Activated T-cell treated with anti-CD3 and anti-CD28 coated beads, Interleukin-2, amount 50 U/mL, for 48 hours (primary cell): ENCODE measurements at regions not wholly inside any gene's neighbourhood (a gene's known extent, or its start where the extent isn't known, plus 50 kb on each side); places are given as distances from the start of the nearest gene placed in this dataset.
"Not testable (repeated sequence)": the region's sequence is repeated elsewhere in the genome, so short reads cannot be mapped to it uniquely, and the experiment has no call there.

ENCODE experiments used
- DNase-seq, 2 experiments: peaks; one replicate each; pipeline ENCODE4 v3.0.0-alpha.2; 2020

DNA sequence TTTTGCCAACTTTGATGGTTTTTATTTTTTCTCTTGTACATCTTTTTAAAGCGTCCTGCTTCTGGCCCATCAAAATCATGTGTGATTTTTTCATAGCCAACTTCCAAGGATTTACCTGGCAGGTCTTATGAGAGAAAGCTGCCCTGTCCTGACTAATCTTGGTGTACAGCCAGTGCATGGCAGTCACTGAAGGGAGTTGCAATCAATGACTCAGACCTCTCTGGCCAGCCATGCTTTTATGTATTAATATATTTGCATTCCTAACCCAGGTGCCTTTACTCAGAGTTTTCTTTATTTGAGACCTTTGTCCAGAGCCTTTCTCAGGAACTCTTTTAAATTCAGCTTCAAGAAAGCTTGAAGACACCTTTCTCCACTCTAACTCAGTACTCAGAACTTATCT, 691.5 kb upstream of the HTR2C start:
- no peak for DNase-seq

DNA sequence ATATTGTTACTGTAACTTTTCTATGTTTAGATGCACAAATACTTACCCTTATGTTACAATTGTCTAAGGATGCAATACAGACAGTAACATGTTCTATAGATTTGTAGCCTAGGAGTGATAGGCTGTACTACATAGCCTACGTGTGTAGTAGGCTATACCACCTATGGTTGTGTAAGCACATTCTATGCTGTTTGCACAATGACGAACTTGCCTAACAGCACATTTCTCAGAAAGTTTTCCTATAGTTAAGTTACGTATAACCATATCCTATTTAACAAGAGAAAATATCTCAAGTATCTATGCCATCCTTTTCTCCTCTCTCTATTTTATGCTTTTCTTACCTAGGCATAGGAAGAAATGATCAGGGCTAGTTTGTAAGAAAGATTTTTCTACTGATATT, 710.8 kb upstream of the HTR2C start:
- DNase-seq, result no peak

DNA sequence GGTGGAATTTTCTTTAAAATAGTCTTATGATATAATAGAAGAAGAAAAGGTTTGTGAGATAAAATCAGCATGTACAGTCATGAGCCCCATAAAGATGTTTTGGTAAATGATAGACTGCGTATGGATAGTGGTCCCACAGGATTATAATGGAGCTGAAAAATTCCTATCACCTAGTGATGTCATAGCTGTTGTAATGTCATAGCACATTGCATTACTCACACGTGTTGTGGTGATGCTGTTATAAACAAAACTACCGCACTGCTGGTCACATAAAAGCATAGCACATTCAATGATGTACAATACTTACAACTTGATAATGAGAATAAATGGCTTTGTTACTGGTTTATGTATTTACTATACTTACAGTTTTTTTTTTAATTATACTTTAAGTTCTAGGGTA, 715.2 kb upstream of the HTR2C start:
- DNase-seq, result no peak

GRCh38 chrX:113868177-113868576, 715.7 kb upstream of the HTR2C start:
- DNase-seq, result no peak

GRCh38 chrX:113849408-113849807, 734.5 kb upstream of the HTR2C start:
- no peak for DNase-seq

DNA sequence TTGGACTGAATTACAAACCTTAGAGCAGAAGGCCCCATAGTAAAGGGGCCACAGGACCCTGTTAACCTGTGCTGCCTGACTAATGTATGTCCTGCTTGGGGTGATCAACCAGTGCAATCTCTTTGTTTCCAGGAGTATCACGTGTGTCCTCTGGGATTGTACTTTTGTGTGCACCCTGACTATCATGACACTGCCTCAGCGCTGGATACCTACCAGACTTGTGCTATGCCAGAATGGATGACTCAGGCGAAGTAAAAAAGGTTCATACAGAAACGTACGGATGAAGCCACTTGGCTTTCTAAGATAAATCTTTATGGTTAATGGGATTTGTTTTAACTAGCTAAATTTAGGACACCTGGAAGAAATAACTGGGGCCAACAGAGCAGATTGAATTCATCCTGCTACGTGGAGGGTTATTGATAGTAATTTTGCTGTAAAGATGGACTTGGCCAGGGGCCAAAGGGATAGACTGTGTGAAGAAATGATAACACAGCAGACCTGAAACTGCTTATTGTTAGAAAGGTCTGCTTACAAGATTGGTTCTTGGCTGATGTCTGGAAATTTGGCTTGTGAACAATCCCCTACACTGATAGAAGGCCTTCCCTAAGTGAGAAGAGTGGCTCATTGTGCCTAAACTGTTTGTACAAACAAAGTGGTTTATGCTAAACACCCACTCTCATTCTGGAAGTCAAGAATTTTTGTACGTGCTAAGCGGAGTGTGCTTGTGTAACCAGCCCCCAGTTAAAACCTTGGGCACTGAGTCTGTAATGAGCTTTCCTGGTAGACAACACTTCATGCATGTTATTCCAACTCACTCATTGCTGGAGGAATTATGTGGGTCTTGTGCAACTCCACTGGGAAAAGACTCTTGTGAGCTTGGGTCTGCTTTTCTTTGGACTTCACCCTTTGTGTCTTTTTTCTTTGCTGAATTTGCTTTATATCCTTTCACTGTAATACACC, 750.5 kb upstream of the HTR2C start:
- no peak for DNase-seq

- DNase-seq, result no peak
Measured at GRCh38 chrX:113828470-113828869, 755.4 kb upstream of the HTR2C start.

DNA sequence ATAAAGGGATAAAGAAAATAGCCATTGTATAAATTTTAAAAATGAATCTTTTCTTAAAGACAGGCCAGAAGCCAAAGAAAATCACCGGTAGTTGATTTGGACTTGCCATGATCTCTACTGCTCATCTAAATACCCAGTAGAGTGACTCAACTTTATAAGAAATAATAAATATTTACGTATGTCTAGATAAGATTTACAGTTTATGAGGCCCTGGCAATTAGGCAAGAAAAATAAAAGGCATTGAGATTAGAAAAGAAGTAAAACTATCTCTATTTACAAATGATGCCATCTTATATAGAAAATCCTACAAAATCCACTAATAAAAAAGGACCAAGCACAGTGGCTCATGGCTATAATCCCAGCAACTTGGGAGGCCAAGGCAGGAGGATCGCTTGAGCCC, 765.5 kb upstream of the HTR2C start:
- no peak for DNase-seq

- DNase-seq, result no peak
Measured at GRCh38 chrX:113804819-113805218, 779.1 kb upstream of the HTR2C start.

- no peak for DNase-seq
Measured at GRCh38 chrX:113804291-113804690, 779.6 kb upstream of the HTR2C start.

DNA sequence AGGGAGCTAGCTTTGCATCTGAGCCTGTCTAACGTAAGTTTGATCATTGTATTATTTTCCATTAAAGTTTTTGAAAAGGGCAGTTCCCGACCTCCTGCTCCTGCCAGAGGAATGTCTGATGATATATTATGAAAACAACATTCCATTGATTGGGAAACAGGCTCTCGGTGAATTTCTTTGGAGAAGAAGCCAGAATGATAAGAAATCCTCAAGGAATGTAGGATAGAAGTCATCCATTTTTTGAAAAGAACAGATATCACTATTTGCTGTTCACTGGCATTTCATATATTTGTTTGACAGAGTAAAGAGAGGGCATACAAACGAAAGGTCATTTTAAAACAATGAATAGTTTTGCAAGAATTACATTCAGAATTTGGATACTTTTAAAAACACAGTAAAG, 781.0 kb upstream of the HTR2C start:
- DNase-seq, result no peak

GRCh38 chrX:113800955-113801354, 782.9 kb upstream of the HTR2C start:
- no peak for DNase-seq

- no peak for DNase-seq
Measured at GRCh38 chrX:113793563-113793962, 790.3 kb upstream of the HTR2C start.

- DNase-seq, result no peak
Measured at GRCh38 chrX:113790987-113791386, 792.9 kb upstream of the HTR2C start.

DNA sequence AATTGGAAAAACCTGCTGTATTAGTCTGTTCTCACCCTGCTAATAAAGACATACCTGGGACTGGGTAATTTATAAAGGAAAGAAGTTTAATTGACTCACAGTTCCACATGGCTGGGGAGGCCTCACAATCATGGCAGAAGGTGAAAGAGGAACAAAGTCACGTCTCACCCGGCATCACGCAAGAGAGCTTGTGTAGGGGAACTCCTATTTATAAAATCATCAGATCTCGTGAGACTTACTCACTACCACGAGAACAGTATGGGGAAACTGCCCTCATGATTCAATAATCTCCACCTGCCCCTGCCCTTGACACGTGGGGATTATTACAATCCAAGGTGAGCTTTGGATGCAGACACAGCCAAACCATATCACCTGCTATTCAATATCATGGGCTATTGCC, 799.1 kb upstream of the HTR2C start:
- not testable (repeated sequence) for DNase-seq

DNA sequence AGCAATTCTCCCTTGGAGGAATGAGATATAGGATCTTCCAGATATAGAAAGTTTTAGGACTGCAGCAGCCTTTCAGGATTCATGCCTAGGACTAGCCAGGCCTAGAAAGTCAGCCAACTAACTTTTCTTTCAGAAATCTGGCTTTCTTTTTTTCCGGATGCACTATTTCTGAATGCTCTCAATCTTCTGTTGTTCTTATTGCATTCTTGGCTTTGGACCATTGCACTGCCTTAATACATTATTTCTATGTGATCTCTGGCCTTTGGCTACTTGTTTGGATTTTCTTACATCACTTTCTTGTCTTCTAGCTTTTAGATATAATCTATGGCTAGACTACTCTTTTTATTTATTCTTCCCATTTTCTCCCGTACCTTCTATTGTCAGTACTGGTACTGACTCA, 813.1 kb upstream of the HTR2C start:
- no peak for DNase-seq

- no peak for DNase-seq
Measured at GRCh38 chrX:113770071-113770470, 813.8 kb upstream of the HTR2C start.

DNA sequence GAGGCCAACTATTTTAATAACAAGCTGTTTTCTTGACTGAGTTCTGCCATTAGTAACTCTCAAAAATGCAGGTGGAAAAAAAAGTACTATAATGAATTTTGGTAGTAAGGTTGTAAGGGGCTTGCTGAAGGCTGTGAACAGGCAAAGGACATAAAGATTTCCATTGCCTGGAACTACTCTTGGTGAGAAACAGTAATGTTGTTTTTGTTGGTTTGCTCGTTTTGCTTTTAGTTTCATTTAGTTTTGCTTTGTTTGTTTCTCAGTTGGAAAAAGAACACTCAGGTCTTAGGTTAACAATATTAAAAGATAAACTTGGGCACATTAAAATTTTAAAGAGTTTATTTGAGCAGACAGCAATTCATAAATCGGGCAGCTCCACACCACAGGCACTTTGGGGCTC, 824.5 kb upstream of the HTR2C start:
- no peak for DNase-seq

DNA sequence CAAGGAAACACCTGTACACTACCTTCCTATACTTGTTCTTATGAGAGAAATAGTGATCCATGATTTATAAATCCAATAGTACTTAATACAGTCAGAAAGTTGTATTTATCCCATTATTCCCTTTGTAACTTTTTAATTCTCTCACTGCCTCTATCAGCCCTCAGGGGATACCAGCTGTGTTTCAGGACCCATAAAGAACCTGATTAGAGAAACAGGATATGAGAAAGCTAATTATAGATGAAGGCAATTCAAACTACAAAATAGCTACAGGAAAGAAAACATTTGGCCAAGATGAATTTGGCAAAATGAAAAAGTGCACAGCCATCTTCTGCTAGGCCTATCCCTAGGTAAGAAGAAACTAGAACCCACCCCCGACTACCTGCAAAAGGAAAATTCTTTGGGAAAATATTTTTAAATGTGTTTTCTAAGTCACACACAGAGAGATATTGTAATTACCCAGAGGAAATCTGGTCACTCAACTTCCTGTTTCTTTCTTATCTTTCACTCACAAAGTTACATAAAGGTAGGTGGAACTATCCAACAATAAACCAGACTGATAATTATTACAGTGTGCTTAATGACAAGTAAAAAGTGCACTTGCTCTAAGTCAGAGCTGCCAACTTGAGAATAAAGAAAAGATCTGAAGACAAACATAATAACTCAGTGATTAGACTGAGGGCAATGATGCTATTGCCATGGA, 836.5 kb upstream of the HTR2C start:
- no peak for DNase-seq

DNA sequence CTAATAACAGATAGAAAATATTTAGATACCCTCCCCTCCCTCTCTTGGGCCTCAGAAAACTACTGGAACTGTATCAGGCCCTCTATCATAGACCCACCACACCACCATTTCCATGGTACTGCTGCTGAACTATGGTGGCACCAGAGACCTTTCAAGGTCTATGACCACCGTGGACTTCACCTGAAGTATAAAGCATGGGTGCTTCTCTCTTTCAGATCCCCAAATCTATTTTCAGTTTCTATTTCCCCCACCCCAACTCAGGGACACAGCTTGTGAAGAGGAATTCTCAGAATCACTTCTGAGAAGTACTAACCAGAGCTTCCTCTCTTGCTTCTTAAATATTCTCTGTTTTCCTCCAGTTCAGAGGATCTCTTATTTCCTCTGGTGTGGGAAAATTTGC, 840.8 kb upstream of the HTR2C start:
- no peak for DNase-seq

DNA sequence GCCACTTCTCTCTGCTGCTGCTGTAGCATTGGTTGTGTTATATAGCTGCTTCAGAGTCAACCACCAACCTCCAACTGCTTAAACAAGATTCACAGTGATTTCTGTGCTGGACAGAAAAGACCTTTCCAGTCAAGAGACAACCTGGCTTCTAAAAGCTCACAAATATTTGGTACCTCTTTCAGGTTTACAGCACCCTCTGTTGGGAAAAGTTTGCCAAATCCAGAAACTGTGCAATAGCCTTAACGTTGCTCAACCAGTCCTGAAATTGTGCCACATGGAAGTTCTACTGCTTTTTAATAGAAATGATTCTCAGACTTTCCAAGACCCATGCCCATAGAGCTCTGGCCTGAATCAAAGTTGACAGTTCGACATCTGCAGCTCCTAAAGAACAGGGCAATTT, 842.1 kb upstream of the HTR2C start:
- no peak for DNase-seq

DNA sequence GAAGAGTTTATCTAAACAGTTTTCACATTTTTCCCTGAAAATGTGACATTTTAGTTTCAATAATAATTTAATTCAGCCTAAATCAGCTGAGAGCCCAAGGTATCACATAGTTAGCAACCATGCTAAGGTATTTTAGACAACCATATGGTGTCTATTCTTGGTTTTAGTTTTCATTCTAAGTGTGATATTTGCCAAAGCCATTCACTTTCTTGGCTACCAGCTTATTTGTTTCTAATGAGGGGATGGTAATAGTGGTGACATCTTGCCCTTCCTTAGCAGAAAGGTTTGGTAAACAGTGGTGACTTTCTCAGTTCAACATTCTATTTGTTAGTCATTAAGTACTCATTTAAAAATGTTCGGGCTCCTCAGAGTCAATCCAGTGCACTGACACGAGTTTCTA, 854.9 kb upstream of the HTR2C start:
- DNase-seq, result no peak

DNA sequence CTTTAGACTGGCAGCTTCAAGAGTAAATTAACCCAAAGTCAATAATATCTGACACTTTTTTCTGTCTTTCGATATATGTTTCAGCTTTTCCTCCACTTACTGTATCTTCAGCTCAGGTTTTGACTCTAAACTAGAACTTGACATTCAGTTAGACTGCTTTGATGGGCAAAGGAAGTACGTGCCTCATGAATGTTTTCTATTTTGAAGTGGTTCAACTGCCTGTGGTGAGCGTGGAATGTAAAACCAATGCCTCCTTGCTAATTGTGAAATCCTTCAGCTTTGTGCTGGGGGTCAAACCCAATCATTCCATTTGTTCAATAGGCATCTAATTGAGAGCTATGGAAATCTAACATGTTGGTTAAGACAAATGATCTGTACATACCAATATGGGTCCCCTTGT, 857.0 kb upstream of the HTR2C start:
- no peak for DNase-seq

- no peak for DNase-seq
Measured at GRCh38 chrX:113726466-113726865, 857.4 kb upstream of the HTR2C start.
